Breast epithelium (tissue), 3 donors: ENCODE measurements at regions not wholly inside any gene's neighbourhood (a gene's known extent, or its start where the extent isn't known, plus 50 kb on each side); places are given as distances from the start of the nearest gene placed in this dataset.

ENCODE experiments used
- CTCF ChIP-seq, 3 donors: fragments of 450-650 bp; IDR thresholded peaks; one replicate each; pipeline ENCODE4 v1.5.1; 2016 to 2017; ENCODE audit warnings: antibody characterized with exemption in 3 of 3, mild to moderate bottlenecking in 3 of 3, moderate library complexity in 3 of 3
- POLR2A ChIP-seq: fragments of 450-650 bp; IDR thresholded peaks from one replicate; pipeline ENCODE4 v1.6.1; 2016; ENCODE audit warnings: antibody characterized with exemption, mild to moderate bottlenecking, moderate library complexity
- POLR2AphosphoS5 ChIP-seq, 3 donors: sonication (generic); formaldehyde crosslinking; IDR thresholded peaks; one replicate each; pipeline ENCODE4 v1.6.1; 2017; ENCODE audit warnings: antibody characterized with exemption in 3 of 3

- TF ChIP-seq POLR2A, result no peak
- no peak for TF ChIP-seq CTCF (IDR thresholded peaks at IDR 0.05)
- TF ChIP-seq POLR2AphosphoS5 (IDR thresholded peaks at IDR 0.05), result no peak
These were observed 206.3 kb downstream of the FOXD2 start for GRCh38 chr1:47644212-47644573.
